H9 (cell line): ENCODE measurements at regions not wholly inside any gene's neighbourhood (a gene's known extent, or its start where the extent isn't known, plus 50 kb on each side); places are given as distances from the start of the nearest gene placed in this dataset.

Experiments used
- DNase-seq: peaks from one replicate; pipeline ENCODE4 v3.0.0-alpha.2; 2017
- H2AFZ ChIP-seq: one replicate; pipeline ENCODE4 v1.6.1; 2013; ENCODE audit warnings: mild to moderate bottlenecking, low read length, control low read depth, moderate library complexity
- H2AK5ac ChIP-seq: 2 replicates; pipeline ENCODE4 v1.6.1; 2013; ENCODE audit warnings: low read length, control low read depth, mixed read lengths; ENCODE audit not compliant: insufficient read length
- H2BK120ac ChIP-seq: one replicate; pipeline ENCODE4 v1.6.1; 2013; ENCODE audit warnings: low read depth, mild to moderate bottlenecking, low read length, control low read depth, inconsistent platforms; ENCODE audit not compliant: poor library complexity, severe bottlenecking
- H2BK12ac ChIP-seq: 2 replicates; pipeline ENCODE4 v1.6.1; 2013; ENCODE audit warnings: low read length, control low read depth, mixed read lengths, low read depth; ENCODE audit not compliant: insufficient read length
- H2BK15ac ChIP-seq: 2 replicates; pipeline ENCODE4 v1.6.1; 2013; ENCODE audit warnings: low read depth, low read length, control low read depth
- H2BK20ac ChIP-seq: one replicate; pipeline ENCODE4 v1.6.1; 2013; ENCODE audit warnings: low read depth, mild to moderate bottlenecking, low read length, control low read depth, inconsistent platforms; ENCODE audit not compliant: poor library complexity, severe bottlenecking
- H2BK5ac ChIP-seq: 2 replicates; pipeline ENCODE4 v1.6.1; 2013; ENCODE audit warnings: low read length, control low read depth, mixed read lengths; ENCODE audit not compliant: insufficient read length
- H3K14ac ChIP-seq: 2 replicates; pipeline ENCODE4 v1.6.1; 2013; ENCODE audit warnings: low read length, control low read depth; ENCODE audit not compliant: insufficient read depth
- H3K18ac ChIP-seq: 2 replicates; pipeline ENCODE4 v1.6.1; 2013; ENCODE audit warnings: low read depth, mild to moderate bottlenecking, mixed read lengths, low read length, control low read depth; ENCODE audit not compliant: insufficient read length
- H3K23ac ChIP-seq: 2 replicates; pipeline ENCODE4 v1.6.1; 2013; ENCODE audit warnings: low read length, control low read depth, mixed read lengths, low read depth; ENCODE audit not compliant: insufficient read length
- H3K23me2 ChIP-seq: 2 replicates; pipeline ENCODE4 v1.6.1; 2013; ENCODE audit warnings: low read depth, mild to moderate bottlenecking, mixed read lengths, low read length, control low read depth; ENCODE audit not compliant: insufficient read length, poor library complexity, severe bottlenecking
- H3K27ac ChIP-seq: 2 replicates; pipeline ENCODE4 v1.5.1; 2013; ENCODE audit warnings: low read length, control low read depth, mixed read lengths, low read depth; ENCODE audit not compliant: insufficient read length
- H3K27me3 ChIP-seq: 2 replicates; pipeline ENCODE4 v1.6.1; 2013; ENCODE audit warnings: low read length, control low read depth, inconsistent platforms; ENCODE audit not compliant: insufficient read depth
- H3K4ac ChIP-seq: 2 replicates; pipeline ENCODE4 v1.6.1; 2013; ENCODE audit warnings: low read depth, mild to moderate bottlenecking, control low read depth, inconsistent platforms, low read length, moderate library complexity
- H3K4me1 ChIP-seq: 2 replicates; pipeline ENCODE4 v1.6.1; 2013; ENCODE audit warnings: low read length, control low read depth, inconsistent platforms; ENCODE audit not compliant: insufficient read depth
- H3K4me2 ChIP-seq: 2 replicates; pipeline ENCODE4 v1.6.1; 2013; ENCODE audit warnings: low read length, control low read depth, mixed read lengths; ENCODE audit not compliant: insufficient read length, insufficient read depth
- H3K56ac ChIP-seq: 2 replicates; pipeline ENCODE4 v1.6.1; 2013; ENCODE audit warnings: low read depth, mild to moderate bottlenecking, mixed read lengths, low read length, control low read depth; ENCODE audit not compliant: insufficient read length
- H3K79me1 ChIP-seq: 2 replicates; pipeline ENCODE4 v1.6.1; 2013; ENCODE audit warnings: low read depth, mild to moderate bottlenecking, moderate library complexity, low read length, control low read depth, inconsistent platforms; ENCODE audit not compliant: insufficient read depth, poor library complexity, severe bottlenecking
- H3K79me2 ChIP-seq: 2 replicates; pipeline ENCODE4 v1.6.1; 2013; ENCODE audit warnings: low read length, control low read depth, inconsistent platforms; ENCODE audit not compliant: insufficient read depth
- H3K9ac ChIP-seq: 2 replicates; pipeline ENCODE4 v1.6.1; 2013; ENCODE audit warnings: low read length, control low read depth, mixed read lengths; ENCODE audit not compliant: insufficient read length; ENCODE audit errors: extremely low read depth
- H3K9me3 ChIP-seq: one replicate; pipeline ENCODE4 v1.6.1; 2013; ENCODE audit warnings: low read depth, low read length, inconsistent platforms; ENCODE audit not compliant: control insufficient read depth
- H3T11ph ChIP-seq: one replicate; pipeline ENCODE4 v1.6.1; 2013; ENCODE audit warnings: mild to moderate bottlenecking, low read length, control low read depth, inconsistent platforms
- H4K20me1 ChIP-seq: one replicate; pipeline ENCODE4 v1.6.1; 2013; ENCODE audit not compliant: control insufficient read depth, insufficient read length, insufficient read depth
- H4K5ac ChIP-seq: 2 replicates; pipeline ENCODE4 v1.6.1; 2013; ENCODE audit warnings: low read depth, mild to moderate bottlenecking, mixed read lengths, low read length, control low read depth; ENCODE audit not compliant: insufficient read length
- H4K8ac ChIP-seq: replicated peaks from 2 replicates; pipeline ENCODE4 v1.6.1; 2013; ENCODE audit warnings: low read length, control low read depth, mixed read lengths, low read depth; ENCODE audit not compliant: insufficient read length
- H4K91ac ChIP-seq: 2 replicates; pipeline ENCODE4 v1.6.1; 2013; ENCODE audit warnings: low read depth, mild to moderate bottlenecking, moderate library complexity, mixed read lengths, low read length, control low read depth; ENCODE audit not compliant: insufficient read length
- H3K27ac Mint-ChIP-seq, 3 experiments: 2 replicates in 2 of 3; 3 replicates in 1 of 3; pipeline ENCODE4 v1.8.0; 2020 to 2021; ENCODE audit warnings: mixed read lengths in 3 of 3, mild to moderate bottlenecking in 1 of 3, moderate library complexity in 1 of 3
- H3K27me3 Mint-ChIP-seq: 2 replicates; pipeline ENCODE4 v1.8.0; 2021; ENCODE audit warnings: low read depth, mild to moderate bottlenecking, moderate library complexity, mixed read lengths
- H3K36me3 Mint-ChIP-seq, 3 experiments: 2 replicates in 2 of 3; 3 replicates in 1 of 3; pipeline ENCODE4 v1.8.0; 2020 to 2021; ENCODE audit warnings: low read depth in 3 of 3, mixed read lengths in 3 of 3; ENCODE audit not compliant: insufficient read depth in 1 of 3
- H3K4me1 Mint-ChIP-seq, 2 experiments: 2 replicates each; pipeline ENCODE4 v1.8.0; 2020; ENCODE audit warnings: mixed read lengths in 2 of 2
- H3K4me3 Mint-ChIP-seq, 2 experiments: 2 replicates in 1 of 2; 3 replicates in 1 of 2; pipeline ENCODE4 v1.8.0; 2020 to 2021; ENCODE audit warnings: mild to moderate bottlenecking in 2 of 2, mixed read lengths in 2 of 2, moderate library complexity in 1 of 2
- H3K9me3 Mint-ChIP-seq, 2 experiments: 2 replicates in 1 of 2; 3 replicates in 1 of 2; pipeline ENCODE4 v1.8.0; 2020; ENCODE audit warnings: mild to moderate bottlenecking in 2 of 2, mixed read lengths in 2 of 2, moderate library complexity in 1 of 2
- whole genome bisulfite sequencing: extraction: QIAGEN DNeasy Blood & Tissue Kit; methylation state at CpG from one replicate; pipeline ENCODE4 v1.1.7; 2013; ENCODE audit warnings: missing lambda C conversion rate, low lambda C conversion rate, mixed read lengths; ENCODE audit not compliant: insufficient read length; ENCODE audit errors: extremely low coverage; 5-methylcytosine and 5-hydroxymethylcytosine counted together
- TF ChIP-seq, protein P1 (sequence below): fragments of 200-600 bp; sonication (generic); conservative IDR thresholded peaks from 3 replicates; pipeline ENCODE4 v1.8.0; 2021; ENCODE audit warnings: antibody characterized with exemption, mild to moderate bottlenecking

DNA sequence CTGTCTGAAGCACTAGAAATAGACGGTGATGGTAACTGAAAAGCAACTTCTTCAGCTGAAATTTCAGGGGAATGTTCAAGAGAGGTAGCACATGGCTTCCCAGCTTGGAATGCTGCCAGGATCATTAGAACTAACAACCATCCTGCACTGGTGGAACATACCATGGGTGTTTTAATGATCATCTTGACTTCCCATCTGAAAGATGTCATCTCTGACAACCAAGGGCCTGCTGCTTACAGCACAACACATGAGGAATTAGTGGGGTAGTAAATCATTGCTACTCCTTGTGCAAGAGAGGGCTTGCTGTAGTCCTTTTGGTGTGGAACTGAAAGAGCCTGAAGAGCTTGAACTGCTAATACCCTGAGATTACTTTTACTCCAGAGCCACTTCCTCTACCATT lies 853.7 kb downstream of the MCTP2 start:
- H3K4me2 ChIP-seq = no peak overlapping the region
- H3K27ac Mint-ChIP-seq = no peak overlapping the region

More for the DNA sequence above, 853.7 kb downstream of the MCTP2 start:
- Mint-ChIP-seq H3K4me1 (peaks cover 5 to 6% of the 10 kb centered on the region in 2 experiments; a peak in 3 of 4 replicates), H3K9me3 (peaks cover 0 to 4% of the 10 kb centered on the region in 2 experiments; a peak in 1 of 5 replicates), H3K4me3 (no peak overlapping the region), H3K27me3 (no peaks in the 10 kb centered on the region), H3K36me3 (no peaks in the 10 kb centered on the region; a peak in 2 of 7 replicates)
- H2BK5ac ChIP-seq = no peak overlapping the region
- no peaks in the 10 kb centered on the region for H3K4me1 ChIP-seq
- H2BK12ac ChIP-seq = no peak overlapping the region
- H3K23me2 ChIP-seq = no peaks in the 10 kb centered on the region
- no peak overlapping the region for H4K8ac ChIP-seq
- no peak overlapping the region for H2BK120ac ChIP-seq
- H3K79me1 ChIP-seq = no peaks in the 10 kb centered on the region
- no peak overlapping the region for H2BK20ac ChIP-seq
- TF ChIP-seq, protein P1, sequence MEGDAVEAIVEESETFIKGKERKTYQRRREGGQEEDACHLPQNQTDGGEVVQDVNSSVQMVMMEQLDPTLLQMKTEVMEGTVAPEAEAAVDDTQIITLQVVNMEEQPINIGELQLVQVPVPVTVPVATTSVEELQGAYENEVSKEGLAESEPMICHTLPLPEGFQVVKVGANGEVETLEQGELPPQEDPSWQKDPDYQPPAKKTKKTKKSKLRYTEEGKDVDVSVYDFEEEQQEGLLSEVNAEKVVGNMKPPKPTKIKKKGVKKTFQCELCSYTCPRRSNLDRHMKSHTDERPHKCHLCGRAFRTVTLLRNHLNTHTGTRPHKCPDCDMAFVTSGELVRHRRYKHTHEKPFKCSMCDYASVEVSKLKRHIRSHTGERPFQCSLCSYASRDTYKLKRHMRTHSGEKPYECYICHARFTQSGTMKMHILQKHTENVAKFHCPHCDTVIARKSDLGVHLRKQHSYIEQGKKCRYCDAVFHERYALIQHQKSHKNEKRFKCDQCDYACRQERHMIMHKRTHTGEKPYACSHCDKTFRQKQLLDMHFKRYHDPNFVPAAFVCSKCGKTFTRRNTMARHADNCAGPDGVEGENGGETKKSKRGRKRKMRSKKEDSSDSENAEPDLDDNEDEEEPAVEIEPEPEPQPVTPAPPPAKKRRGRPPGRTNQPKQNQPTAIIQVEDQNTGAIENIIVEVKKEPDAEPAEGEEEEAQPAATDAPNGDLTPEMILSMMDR = no peak
- H4K5ac ChIP-seq = no peak overlapping the region
- H3T11ph ChIP-seq = no peak overlapping the region
- H2AFZ ChIP-seq = no peak overlapping the region
- H4K91ac ChIP-seq = no peak overlapping the region
- H2AK5ac ChIP-seq = no peak overlapping the region
- H3K56ac ChIP-seq = no peak overlapping the region
- WGBS = no CpG with 5 or more reads among the region's 1 CpG
- no peaks in the 10 kb centered on the region for H3K9me3 ChIP-seq
- H3K27ac ChIP-seq = no peak overlapping the region
- H3K23ac ChIP-seq = no peak overlapping the region
- DNase-seq = no peak
- no peaks in the 10 kb centered on the region for H4K20me1 ChIP-seq
- no peak overlapping the region for H3K18ac ChIP-seq
- no peak overlapping the region for H2BK15ac ChIP-seq
- no peak overlapping the region for H3K4ac ChIP-seq
- no peak overlapping the region for H3K9ac ChIP-seq
- no peaks in the 10 kb centered on the region for H3K79me2 ChIP-seq
- H3K27me3 ChIP-seq = no peaks in the 10 kb centered on the region
- H3K14ac ChIP-seq = no peak overlapping the region
